Activated CD4-positive, alpha-beta T cell treated with anti-CD3 and anti-CD28 coated beads, Interleukin-2, amount 10 ng/mL, durations not matched to agents 7 days and 5 days (primary cell): ENCODE measurements at regions not wholly inside any gene's neighbourhood (a gene's known extent, or its start where the extent isn't known, plus 50 kb on each side); places are given as distances from the start of the nearest gene placed in this dataset.

ENCODE experiments used
- CTCF ChIA-PET: fragments of 350-600 bp; sonication (Branson Sonifier 250); formaldehyde crosslinking; loops from one replicate; lab custom pipeline; 2021; ENCODE audit warnings: antibody characterized with exemption; lab: Charles Lee
- POLR2A ChIA-PET: fragments of 350-600 bp; sonication (Branson Sonifier 250); formaldehyde crosslinking; loops from one replicate; lab custom pipeline; 2021; ENCODE audit warnings: antibody characterized with exemption; lab: Charles Lee
- DNase-seq: peaks from one replicate; pipeline ENCODE4 v3.0.0-alpha.2; 2020
- H3K27ac Mint-ChIP-seq: one replicate; pipeline ENCODE4 v1.8.0; 2021; ENCODE audit warnings: mild to moderate bottlenecking, moderate library complexity, mixed read lengths
- H3K27me3 Mint-ChIP-seq: one replicate; pipeline ENCODE4 v1.8.0; 2021; ENCODE audit warnings: mixed read lengths
- H3K36me3 Mint-ChIP-seq: one replicate; pipeline ENCODE4 v1.8.0; 2021; ENCODE audit warnings: low read depth, mixed read lengths
- H3K4me1 Mint-ChIP-seq: one replicate; pipeline ENCODE4 v1.8.0; 2021; ENCODE audit warnings: mixed read lengths
- H3K4me3 Mint-ChIP-seq: one replicate; pipeline ENCODE4 v1.8.0; 2021; ENCODE audit warnings: mild to moderate bottlenecking, moderate library complexity, mixed read lengths
- H3K9me3 Mint-ChIP-seq: one replicate; pipeline ENCODE4 v1.8.0; 2021; ENCODE audit warnings: mixed read lengths

GRCh38 chr12:62129291-62129690, 130.9 kb upstream of the USP15 start:
- no peak overlapping the region for H3K4me3 Mint-ChIP-seq
- H3K27ac Mint-ChIP-seq, result no peak overlapping the region
- CTCF ChIA-PET, result no interaction called here
- no peaks in the 10 kb centered on the region for H3K36me3 Mint-ChIP-seq
- no peaks in the 10 kb centered on the region for H3K9me3 Mint-ChIP-seq
- POLR2A ChIA-PET, result no interaction called here
- peaks cover 9% of the 10 kb centered on the region for H3K27me3 Mint-ChIP-seq
- DNase-seq, result no peak
- no peaks in the 10 kb centered on the region for H3K4me1 Mint-ChIP-seq

GRCh38 chr12:62130402-62130801, 129.8 kb upstream of the USP15 start:
- no peak for DNase-seq
- no peaks in the 10 kb centered on the region for H3K9me3 Mint-ChIP-seq
- no peak overlapping the region for H3K27ac Mint-ChIP-seq
- CTCF ChIA-PET, result no interaction called here
- H3K4me3 Mint-ChIP-seq, result no peak overlapping the region
- no peaks in the 10 kb centered on the region for H3K4me1 Mint-ChIP-seq
- POLR2A ChIA-PET, result no interaction called here
- no peaks in the 10 kb centered on the region for H3K36me3 Mint-ChIP-seq
- peaks cover 9% of the 10 kb centered on the region for H3K27me3 Mint-ChIP-seq

GRCh38 chr12:62130834-62131552, 129.2 kb upstream of the USP15 start:
- Mint-ChIP-seq H3K4me3 (no peak overlapping the region), H3K27me3 (peaks cover 9% of the 10 kb centered on the region), H3K4me1 (no peaks in the 10 kb centered on the region), H3K9me3 (no peaks in the 10 kb centered on the region), H3K36me3 (no peaks in the 10 kb centered on the region), H3K27ac (no peak overlapping the region)
- ChIA-PET POLR2A (no interaction called here), CTCF (no interaction called here)
- no peak for DNase-seq

DNA sequence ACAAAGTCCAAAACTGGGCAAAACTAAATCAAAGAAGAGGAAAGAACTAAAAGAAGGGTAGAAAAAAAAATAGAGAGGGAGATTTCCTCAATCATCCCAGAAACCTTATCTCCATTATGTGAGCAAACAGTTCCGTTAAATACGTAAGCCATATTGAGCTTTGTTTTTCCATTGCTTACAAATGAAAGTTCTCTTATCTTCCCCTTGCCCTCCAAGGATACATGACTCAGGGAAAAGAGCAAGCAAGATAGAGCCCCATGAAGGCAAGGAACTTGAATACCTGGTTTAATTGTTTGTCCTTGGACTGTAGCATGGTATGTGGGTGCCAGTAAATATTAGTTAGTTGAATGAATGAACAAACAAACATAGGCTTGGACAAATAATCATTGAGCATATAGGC, 126.8 kb upstream of the USP15 start:
- Mint-ChIP-seq H3K9me3 (no peaks in the 10 kb centered on the region), H3K4me3 (no peak overlapping the region), H3K27me3 (peaks cover 10% of the 10 kb centered on the region), H3K27ac (no peak overlapping the region), H3K36me3 (no peaks in the 10 kb centered on the region), H3K4me1 (no peaks in the 10 kb centered on the region)
- CTCF ChIA-PET, result no interaction called here
- no peak for DNase-seq
- POLR2A ChIA-PET, result no interaction called here

DNA sequence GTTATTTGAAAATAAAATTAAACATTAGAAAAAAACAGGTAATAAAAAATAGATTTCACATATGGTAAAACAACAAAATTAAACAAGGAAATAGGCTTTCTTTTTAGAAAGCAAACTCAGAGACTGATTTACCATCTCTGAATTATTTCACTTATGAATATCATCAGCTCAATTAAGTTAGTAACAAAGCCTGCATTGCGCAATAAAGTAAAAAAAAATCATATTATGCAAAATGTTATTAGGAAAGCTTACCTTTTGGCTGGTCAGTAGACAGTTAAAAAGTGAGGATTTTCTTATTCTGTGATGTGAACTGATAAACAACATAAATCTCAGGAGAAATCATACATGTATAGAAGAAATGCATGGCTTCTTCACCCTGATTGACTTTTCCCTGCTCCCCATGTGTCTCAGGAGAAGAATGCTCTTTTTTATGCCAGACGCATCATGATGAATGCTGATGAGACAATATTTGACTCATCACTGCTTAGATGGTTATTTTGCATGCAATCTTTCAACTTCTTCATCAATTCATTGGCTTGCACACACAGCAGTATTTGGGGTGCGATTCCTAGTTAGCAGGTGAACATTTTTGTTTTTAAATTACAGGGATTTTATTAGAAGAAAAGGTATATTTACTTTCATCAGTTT, 124.5 kb upstream of the USP15 start:
- Mint-ChIP-seq H3K36me3 (no peaks in the 10 kb centered on the region), H3K27me3 (peaks cover 8% of the 10 kb centered on the region), H3K4me3 (no peak overlapping the region), H3K27ac (no peak overlapping the region), H3K9me3 (no peaks in the 10 kb centered on the region), H3K4me1 (no peaks in the 10 kb centered on the region)
- ChIA-PET CTCF (interaction anchor here (1.6 kb wide), 1 partner anchor 11 kb away, joined by 3 read pairs; no protein-coding TSS in a partner anchor), POLR2A (no interaction called here)
- no peak for DNase-seq

DNA sequence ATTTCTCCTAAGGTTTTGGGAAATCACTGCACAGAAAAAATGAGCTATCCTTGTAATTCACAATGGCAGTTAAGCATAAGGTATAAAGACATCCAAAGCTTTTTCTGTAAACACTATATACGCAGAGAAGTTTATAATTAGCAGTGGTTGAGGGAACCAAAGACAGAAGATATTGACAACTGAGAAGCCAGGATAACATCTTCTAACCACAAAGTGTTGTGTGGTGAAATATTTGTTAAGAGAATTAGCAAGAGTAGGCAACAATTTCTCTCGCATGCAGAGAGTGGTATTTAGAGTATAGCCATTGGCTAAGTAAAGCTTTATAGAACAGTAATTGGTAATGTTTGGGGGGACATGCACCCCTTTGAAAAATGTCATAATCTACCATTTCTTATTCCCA, 123.7 kb upstream of the USP15 start:
- DNase-seq, result no peak
- H3K4me1 Mint-ChIP-seq, result no peaks in the 10 kb centered on the region
- POLR2A ChIA-PET, result no interaction called here
- H3K9me3 Mint-ChIP-seq, result no peaks in the 10 kb centered on the region
- CTCF ChIA-PET, result no interaction called here
- H3K27ac Mint-ChIP-seq, result no peak overlapping the region
- no peak overlapping the region for H3K4me3 Mint-ChIP-seq
- no peaks in the 10 kb centered on the region for H3K36me3 Mint-ChIP-seq
- H3K27me3 Mint-ChIP-seq, result peaks cover 8% of the 10 kb centered on the region

- POLR2A ChIA-PET, result no interaction called here
- H3K4me1 Mint-ChIP-seq, result no peaks in the 10 kb centered on the region
- H3K27ac Mint-ChIP-seq, result no peak overlapping the region
- CTCF ChIA-PET, result no interaction called here
- no peaks in the 10 kb centered on the region for H3K9me3 Mint-ChIP-seq
- peaks cover 4% of the 10 kb centered on the region for H3K27me3 Mint-ChIP-seq
- DNase-seq, result no peak
- no peaks in the 10 kb centered on the region for H3K36me3 Mint-ChIP-seq
- H3K4me3 Mint-ChIP-seq, result no peak overlapping the region
These were observed 121.7 kb upstream of the USP15 start for GRCh38 chr12:62138527-62138926.

GRCh38 chr12:62146318-62146717, 113.9 kb upstream of the USP15 start:
- no peak for DNase-seq
- H3K4me1 Mint-ChIP-seq, result no peaks in the 10 kb centered on the region
- no peaks in the 10 kb centered on the region for H3K36me3 Mint-ChIP-seq
- H3K9me3 Mint-ChIP-seq, result no peaks in the 10 kb centered on the region
- no peak overlapping the region for H3K4me3 Mint-ChIP-seq
- H3K27me3 Mint-ChIP-seq, result peaks cover 2% of the 10 kb centered on the region
- POLR2A ChIA-PET, result no interaction called here
- no peak overlapping the region for H3K27ac Mint-ChIP-seq
- CTCF ChIA-PET, result interaction anchor here (1.0 kb wide), 1 partner anchor 11 kb away, joined by 3 read pairs; no protein-coding TSS in a partner anchor

DNA sequence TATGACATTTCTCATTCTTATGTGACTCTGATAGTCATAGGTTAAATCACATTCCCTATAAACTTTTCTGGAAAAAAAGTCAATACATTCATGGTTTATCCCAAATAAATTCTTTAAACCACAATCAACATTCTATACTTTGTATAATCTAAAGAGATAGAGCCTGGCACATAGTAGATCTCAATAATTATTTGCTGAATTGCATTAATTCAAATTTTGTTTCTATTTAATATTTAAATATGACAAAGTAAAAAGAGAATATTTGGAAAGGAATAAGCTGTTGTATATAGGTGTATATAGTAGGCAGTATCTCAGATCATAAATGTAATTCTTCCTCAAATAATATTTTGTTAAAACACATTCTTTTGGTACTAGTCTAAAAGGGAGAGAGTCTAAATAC, 102.2 kb upstream of the USP15 start:
- Mint-ChIP-seq H3K36me3 (no peaks in the 10 kb centered on the region), H3K9me3 (peaks cover 8% of the 10 kb centered on the region), H3K4me1 (peaks cover 23% of the 10 kb centered on the region), H3K27ac (no peak overlapping the region), H3K4me3 (no peak overlapping the region), H3K27me3 (peaks cover 8% of the 10 kb centered on the region)
- CTCF ChIA-PET, result no interaction called here
- POLR2A ChIA-PET, result no interaction called here
- DNase-seq, result no peak

GRCh38 chr12:62158461-62159360, 101.5 kb upstream of the USP15 start:
- CTCF ChIA-PET, result no interaction called here

GRCh38 chr12:62162214-62162613, 98.0 kb upstream of the USP15 start:
- no peak overlapping the region for H3K4me3 Mint-ChIP-seq
- peaks cover 4% of the 10 kb centered on the region for H3K27me3 Mint-ChIP-seq
- H3K9me3 Mint-ChIP-seq, result peaks cover 8% of the 10 kb centered on the region
- ChIA-PET CTCF (no interaction called here), POLR2A (no interaction called here)
- no peaks in the 10 kb centered on the region for H3K36me3 Mint-ChIP-seq
- no peak overlapping the region for H3K27ac Mint-ChIP-seq
- peaks cover 24% of the 10 kb centered on the region for H3K4me1 Mint-ChIP-seq
- DNase-seq, result no peak

More at GRCh38 chr12:62158461-62159360, 101.5 kb upstream of the USP15 start:
- Mint-ChIP-seq H3K4me3 (peak overlapping the region; percentile 13), H3K36me3 (no peaks in the 10 kb centered on the region), H3K27ac (peak overlapping the region; percentile 65), H3K27me3 (peaks cover 8% of the 10 kb centered on the region), H3K4me1 (peaks cover 24% of the 10 kb centered on the region), H3K9me3 (peaks cover 8% of the 10 kb centered on the region)
- POLR2A ChIA-PET, result no interaction called here
- peak; percentile 23 for DNase-seq

GRCh38 chr12:62163368-62163767, 96.8 kb upstream of the USP15 start:
- H3K36me3 Mint-ChIP-seq, result no peaks in the 10 kb centered on the region
- H3K4me1 Mint-ChIP-seq, result peaks cover 21% of the 10 kb centered on the region
- DNase-seq, result no peak
- H3K27ac Mint-ChIP-seq, result no peak overlapping the region
- peaks cover 4% of the 10 kb centered on the region for H3K27me3 Mint-ChIP-seq
- ChIA-PET CTCF (interaction anchor here (0.8 kb wide), 1 partner anchor 39 kb away, joined by 3 read pairs; no protein-coding TSS in a partner anchor), POLR2A (no interaction called here)
- H3K4me3 Mint-ChIP-seq, result no peak overlapping the region
- H3K9me3 Mint-ChIP-seq, result peaks cover 8% of the 10 kb centered on the region

DNA sequence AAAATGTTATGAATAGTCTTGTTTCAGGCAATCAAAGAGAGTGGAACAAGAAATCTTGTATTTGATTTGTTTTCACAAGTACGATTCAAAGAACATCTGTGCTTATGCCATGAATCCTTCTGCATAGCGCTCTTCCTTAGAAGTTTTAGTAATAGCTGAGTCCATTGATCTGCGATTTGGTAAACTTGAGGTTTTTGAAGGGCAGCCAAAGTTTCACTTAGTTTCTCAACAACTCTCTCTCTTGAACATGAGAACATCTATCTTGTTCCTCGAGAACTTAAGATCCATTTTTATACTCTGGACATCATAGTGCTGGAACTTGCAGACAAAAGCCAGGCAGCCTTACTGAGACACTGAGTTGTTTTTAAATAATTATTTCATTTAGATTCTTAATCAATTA, 96.2 kb upstream of the USP15 start:
- Mint-ChIP-seq H3K4me1 (peaks cover 15% of the 10 kb centered on the region), H3K36me3 (no peaks in the 10 kb centered on the region), H3K9me3 (peaks cover 8% of the 10 kb centered on the region), H3K27me3 (no peaks in the 10 kb centered on the region), H3K27ac (no peak overlapping the region), H3K4me3 (no peak overlapping the region)
- ChIA-PET POLR2A (no interaction called here), CTCF (no interaction called here)
- DNase-seq, result no peak
